ENCODE measurements at regions not wholly inside any gene's neighbourhood (a gene's known extent, or its start where the extent isn't known, plus 50 kb on each side); places are given as distances from the start of the nearest gene placed in this dataset.
"Not testable (repeated sequence)": the region's sequence is repeated elsewhere in the genome, so short reads cannot be mapped to it uniquely, and the experiment has no call there.

DNA sequence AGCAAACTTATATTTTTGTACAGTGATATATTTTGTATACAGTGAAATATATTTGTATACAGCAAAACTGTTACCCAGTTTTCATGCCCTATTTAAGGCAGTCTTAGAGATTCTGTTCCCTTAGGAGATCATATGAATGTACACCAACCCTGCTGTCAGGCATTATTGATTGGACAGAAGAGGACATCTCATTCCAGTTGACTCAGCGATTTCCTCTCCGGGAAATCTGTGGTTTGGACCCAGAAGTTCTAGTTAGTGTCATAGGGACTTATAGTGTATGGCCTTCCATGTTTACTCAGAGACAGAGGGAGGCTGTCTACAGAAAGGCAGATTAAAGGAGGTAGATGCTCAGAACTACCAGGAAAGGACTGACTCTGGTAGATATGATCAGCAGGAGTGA lies 318.8 kb upstream of the KCNMB2 start:
- Histone ChIP-seq H3K79me2 (ENCODE audit: low read length) (no peaks in the 10 kb centered on the region), H2AFZ (ENCODE audit: low read length) (no peak overlapping the region)

GRCh38 chr3:178218231-178218630 lies 318.0 kb upstream of the KCNMB2 start:
- Histone ChIP-seq H4K20me1 (ENCODE audit: insufficient read depth, low read length) (no peaks in the 10 kb centered on the region), H3K9me3 (replicated peaks; ENCODE audit: insufficient read depth, low read length) (no peaks in the 10 kb centered on the region), H2AFZ (ENCODE audit: low read length) (no peak overlapping the region), H3K9ac (ENCODE audit: low read length) (no peak overlapping the region), H3K79me2 (ENCODE audit: low read length) (no peaks in the 10 kb centered on the region), H3F3A (ENCODE audit: insufficient read depth, low read length) (no peaks in the 10 kb centered on the region), H3K9me2 (replicated peaks; ENCODE audit: insufficient read depth, low read length) (no peaks in the 10 kb centered on the region), H3K27ac (ENCODE audit: low read length) (no peak overlapping the region), H3K4me2 (ENCODE audit: low read depth, low read length) (no peak overlapping the region), H3K36me3 (replicated peaks; ENCODE audit: insufficient read depth, low read length) (no peaks in the 10 kb centered on the region), H3K4me3 (ENCODE audit: low read length) (no peak overlapping the region), H3K27me3 (replicated peaks; ENCODE audit: insufficient read depth, low read length) (no peaks in the 10 kb centered on the region), H3K4me1 (ENCODE audit: low read length) (no peaks in the 10 kb centered on the region)
- no peak for DNase-seq
- TF ChIP-seq CTCF (IDR thresholded peaks at IDR 0.05; ENCODE audit: low read length), result no peak
- no peak for TF ChIP-seq EZH2phosphoT487 (IDR thresholded peaks at IDR 0.05; ENCODE audit: low read length)

More for the DNA sequence above, 318.8 kb upstream of the KCNMB2 start:
- Histone ChIP-seq H3K9ac (ENCODE audit: low read length) (no peak overlapping the region), H3K36me3 (replicated peaks; ENCODE audit: insufficient read depth, low read length) (no peaks in the 10 kb centered on the region), H3K27me3 (replicated peaks; ENCODE audit: insufficient read depth, low read length) (no peaks in the 10 kb centered on the region), H3K9me3 (replicated peaks; ENCODE audit: insufficient read depth, low read length) (no peaks in the 10 kb centered on the region), H3K4me3 (ENCODE audit: low read length) (no peak overlapping the region), H3K4me2 (ENCODE audit: low read depth, low read length) (no peak overlapping the region), H4K20me1 (ENCODE audit: insufficient read depth, low read length) (no peaks in the 10 kb centered on the region), H3F3A (ENCODE audit: insufficient read depth, low read length) (no peaks in the 10 kb centered on the region), H3K9me2 (replicated peaks; ENCODE audit: insufficient read depth, low read length) (no peaks in the 10 kb centered on the region), H3K4me1 (ENCODE audit: low read length) (no peaks in the 10 kb centered on the region), H3K27ac (ENCODE audit: low read length) (no peak overlapping the region)
- TF ChIP-seq EZH2phosphoT487 (IDR thresholded peaks at IDR 0.05; ENCODE audit: low read length), result no peak
- no peak for TF ChIP-seq CTCF (IDR thresholded peaks at IDR 0.05; ENCODE audit: low read length)
- TF ChIP-seq EZH2 (optimal IDR thresholded peaks at IDR 0.05; ENCODE audit: low read depth, low read length), result no peak
- no peak for DNase-seq

DNA sequence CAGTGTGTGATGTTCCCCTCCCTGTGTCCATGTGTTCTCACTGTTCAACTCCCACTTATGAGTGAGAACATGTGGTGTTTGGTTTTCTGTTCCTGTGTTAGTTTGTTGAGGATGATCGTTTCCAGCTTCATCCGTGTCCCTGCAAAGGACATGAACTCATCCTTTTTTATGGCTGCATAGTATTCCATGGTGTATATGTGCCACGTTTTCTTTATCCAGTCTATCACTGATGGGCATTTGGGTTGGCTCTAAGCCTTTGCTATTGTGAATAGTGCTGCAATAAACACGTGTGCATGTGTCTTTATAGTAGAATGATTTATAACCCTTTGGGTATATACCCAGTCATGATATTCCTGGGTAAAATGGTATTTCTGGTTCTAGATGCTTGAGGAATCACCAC lies 316.6 kb upstream of the KCNMB2 start:
- not testable (repeated sequence) for H3K27ac ChIP-seq (ENCODE audit: low read length); H3K79me2 ChIP-seq (ENCODE audit: low read length); H3K9ac ChIP-seq (ENCODE audit: low read length); H2AFZ ChIP-seq (ENCODE audit: low read length); H3F3A ChIP-seq (ENCODE audit: insufficient read depth, low read length); H3K4me3 ChIP-seq (ENCODE audit: low read length); DNase-seq; H3K4me2 ChIP-seq (ENCODE audit: low read depth, low read length); H3K36me3 ChIP-seq (replicated peaks; ENCODE audit: insufficient read depth, low read length); H3K27me3 ChIP-seq (replicated peaks; ENCODE audit: insufficient read depth, low read length); H4K20me1 ChIP-seq (ENCODE audit: insufficient read depth, low read length); H3K9me3 ChIP-seq (replicated peaks; ENCODE audit: insufficient read depth, low read length); H3K4me1 ChIP-seq (ENCODE audit: low read length); H3K9me2 ChIP-seq (replicated peaks; ENCODE audit: insufficient read depth, low read length)

- H3K4me3 ChIP-seq (ENCODE audit: low read length), result no peak overlapping the region
- H3K36me3 ChIP-seq (replicated peaks; ENCODE audit: insufficient read depth, low read length), result no peaks in the 10 kb centered on the region
- TF ChIP-seq EZH2 (optimal IDR thresholded peaks at IDR 0.05; ENCODE audit: low read depth, low read length), result no peak
- TF ChIP-seq EZH2phosphoT487 (IDR thresholded peaks at IDR 0.05; ENCODE audit: low read length), result no peak
- TF ChIP-seq CTCF (IDR thresholded peaks at IDR 0.05; ENCODE audit: low read length), result no peak
- H3K9me3 ChIP-seq (replicated peaks; ENCODE audit: insufficient read depth, low read length), result no peaks in the 10 kb centered on the region
- H3K9ac ChIP-seq (ENCODE audit: low read length), result no peak overlapping the region
- H2AFZ ChIP-seq (ENCODE audit: low read length), result no peak overlapping the region
- H3K79me2 ChIP-seq (ENCODE audit: low read length), result no peaks in the 10 kb centered on the region
- H4K20me1 ChIP-seq (ENCODE audit: insufficient read depth, low read length), result no peaks in the 10 kb centered on the region
- H3K4me1 ChIP-seq (ENCODE audit: low read length), result no peaks in the 10 kb centered on the region
- no peak for DNase-seq
- no peaks in the 10 kb centered on the region for H3K27me3 ChIP-seq (replicated peaks; ENCODE audit: insufficient read depth, low read length)
- no peaks in the 10 kb centered on the region for H3K9me2 ChIP-seq (replicated peaks; ENCODE audit: insufficient read depth, low read length)
- no peaks in the 10 kb centered on the region for H3F3A ChIP-seq (ENCODE audit: insufficient read depth, low read length)
- H3K27ac ChIP-seq (ENCODE audit: low read length), result no peak overlapping the region
- no peak overlapping the region for H3K4me2 ChIP-seq (ENCODE audit: low read depth, low read length)
Measured at GRCh38 chr3:178223876-178224275, 312.4 kb upstream of the KCNMB2 start.

Measured in MM.1S (cell line).